Stimulated activated CD8-positive, alpha-beta memory T cell treated with anti-CD3 and anti-CD28 coated beads, Interleukin-2, amount 100 ng/mL, for 48 hours (primary cell): ENCODE measurements at regions not wholly inside any gene's neighbourhood (a gene's known extent, or its start where the extent isn't known, plus 50 kb on each side); places are given as distances from the start of the nearest gene placed in this dataset.
"Not testable (repeated sequence)": the region's sequence is repeated elsewhere in the genome, so short reads cannot be mapped to it uniquely, and the experiment has no call there.

Experiments used
- DNase-seq, 2 donors: peaks; one replicate each; pipeline ENCODE4 v3.0.0-alpha.2; 2020; ENCODE audit warnings: low read depth in 2 of 2

GRCh38 chr15:79756365-79756764 lies 140.4 kb downstream of the MTHFS start:
- DNase-seq = no peak

- DNase-seq = no peak
These were observed 131.7 kb downstream of the MTHFS start for GRCh38 chr15:79765081-79765480.

- no peak for DNase-seq
These were observed 127.7 kb downstream of the MTHFS start for GRCh38 chr15:79769069-79769481.

- no peak for DNase-seq
These were observed 126.7 kb downstream of the MTHFS start for GRCh38 chr15:79769933-79770759.

GRCh38 chr15:79773128-79773527 lies 123.7 kb downstream of the MTHFS start:
- DNase-seq = no peak

GRCh38 chr15:79775821-79776220 lies 121.0 kb downstream of the MTHFS start:
- DNase-seq = no peak

GRCh38 chr15:79777916-79778315 lies 118.9 kb downstream of the MTHFS start:
- no peak for DNase-seq

- no peak for DNase-seq
These were observed 118.3 kb downstream of the MTHFS start for GRCh38 chr15:79778378-79778990.

GRCh38 chr15:79779746-79780145 lies 117.1 kb downstream of the MTHFS start:
- peak; percentile 1 to 5 for DNase-seq

- DNase-seq = not testable (repeated sequence)
These were observed 114.5 kb downstream of the MTHFS start for GRCh38 chr15:79782307-79782706.
